GM18868 (cell line): ENCODE measurements at regions not wholly inside any gene's neighbourhood (a gene's known extent, or its start where the extent isn't known, plus 50 kb on each side); places are given as distances from the start of the nearest gene placed in this dataset.
"Not testable (repeated sequence)": the region's sequence is repeated elsewhere in the genome, so short reads cannot be mapped to it uniquely, and the experiment has no call there.

ENCODE experiments used
- ATAC-seq: cut with Tn5 transposase; IDR thresholded peaks from one replicate; pipeline ENCODE4 v1.9.1; 2021; ENCODE audit warnings: mild to moderate bottlenecking, moderate library complexity; ENCODE audit not compliant: unreplicated experiment

DNA sequence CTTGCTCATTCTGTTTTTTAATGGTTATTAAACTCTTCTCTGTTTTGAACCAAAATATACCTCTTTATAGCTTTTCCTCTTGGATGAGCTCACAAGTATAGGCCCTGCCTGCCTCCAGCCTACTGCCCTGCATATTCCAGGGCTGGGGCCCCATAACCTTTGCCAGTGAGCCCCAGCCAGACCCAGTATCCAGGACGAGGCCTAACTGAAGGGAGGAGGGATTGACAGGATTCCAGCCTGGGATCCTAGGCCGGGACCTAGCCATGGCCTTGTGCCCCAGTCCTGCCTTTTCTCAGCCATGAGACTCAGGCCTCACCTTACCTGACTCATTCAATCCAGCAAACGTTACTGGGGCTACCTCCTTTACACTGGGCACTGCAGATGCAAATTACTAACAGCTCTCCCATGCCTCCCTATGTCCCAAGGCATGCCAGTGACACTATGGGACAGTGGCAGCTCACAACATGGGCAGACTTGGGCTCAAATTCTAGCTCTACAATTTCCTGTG lies 159.2 kb downstream of the DDX1 start:
- no peak for ATAC-seq

DNA sequence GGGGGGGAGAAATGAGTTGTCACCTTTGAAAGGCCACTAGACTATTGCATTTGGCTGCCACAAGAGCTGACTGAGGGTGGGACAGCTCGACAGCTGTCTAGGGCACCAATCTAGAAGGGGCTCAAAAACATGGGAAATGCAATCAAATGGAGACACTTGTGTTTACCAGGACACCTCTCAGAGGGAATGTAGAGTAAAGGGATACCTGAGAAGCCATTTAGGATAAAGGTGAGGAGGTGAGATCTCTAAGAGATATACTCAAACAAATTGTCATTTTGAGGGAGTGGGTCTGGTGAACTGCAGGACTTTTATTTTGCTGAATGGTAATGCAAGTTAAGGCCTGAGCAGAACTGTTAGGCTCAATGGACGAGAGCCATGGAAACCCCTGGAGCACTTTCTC lies 159.8 kb downstream of the DDX1 start:
- no peak for ATAC-seq

DNA sequence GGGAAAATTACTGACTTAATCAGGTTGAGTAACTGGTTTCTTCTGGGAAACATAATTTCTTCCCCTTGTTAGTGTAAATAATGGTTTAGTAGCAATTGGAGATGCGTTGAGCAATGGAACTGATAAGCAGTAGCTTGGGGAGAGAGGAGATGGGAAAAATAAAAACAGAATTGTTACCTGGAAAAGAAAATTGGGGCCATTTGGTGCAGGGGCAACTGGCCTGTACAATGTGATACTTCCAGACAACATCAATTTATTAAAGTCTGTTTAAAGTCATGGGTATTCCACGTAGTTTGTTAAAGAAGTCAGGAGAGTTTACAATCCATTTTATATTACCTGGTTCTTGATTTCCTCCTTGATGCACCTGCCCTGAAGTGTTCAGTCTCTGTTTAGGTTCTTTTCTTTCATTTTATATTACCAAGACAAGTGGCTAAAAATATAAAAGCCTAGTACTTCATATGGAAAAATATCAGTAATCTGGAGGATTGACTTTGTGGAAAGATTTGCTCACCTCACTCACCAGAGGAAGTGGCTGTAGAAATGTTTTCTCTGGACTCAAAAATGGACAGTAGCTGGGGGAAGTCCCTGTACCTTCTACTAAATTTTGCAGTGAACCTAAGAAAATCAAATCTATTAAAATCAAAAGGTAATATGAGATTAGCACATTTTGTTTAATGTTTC lies 161.0 kb downstream of the DDX1 start:
- no peak for ATAC-seq

DNA sequence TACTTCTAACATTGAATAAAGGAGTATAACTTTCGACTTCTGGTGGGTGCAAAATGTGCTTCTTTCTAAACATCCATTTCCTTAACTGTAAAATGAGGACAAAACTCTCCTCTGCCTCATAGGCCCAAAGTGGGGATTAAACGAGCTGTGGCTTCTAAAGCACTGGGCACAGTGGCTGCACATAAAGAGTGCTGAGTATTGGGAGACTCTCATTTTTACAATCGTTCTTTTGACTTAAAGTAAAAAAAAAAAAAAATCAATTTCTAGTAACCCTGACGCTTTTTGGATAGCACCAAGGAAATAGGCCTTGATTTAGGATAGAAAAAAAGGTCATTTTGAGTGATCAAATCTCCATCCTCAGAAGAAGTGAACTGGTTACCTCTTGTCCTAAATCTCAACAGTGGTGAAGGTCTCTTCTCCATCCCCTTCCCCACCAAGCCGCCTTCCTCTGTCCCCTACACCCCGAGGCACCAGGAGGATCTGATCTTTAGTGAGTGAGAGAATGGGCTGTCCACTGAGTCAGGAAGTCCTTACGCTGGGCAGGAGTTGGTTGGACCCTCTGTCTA lies 161.6 kb downstream of the DDX1 start:
- no peak for ATAC-seq

DNA sequence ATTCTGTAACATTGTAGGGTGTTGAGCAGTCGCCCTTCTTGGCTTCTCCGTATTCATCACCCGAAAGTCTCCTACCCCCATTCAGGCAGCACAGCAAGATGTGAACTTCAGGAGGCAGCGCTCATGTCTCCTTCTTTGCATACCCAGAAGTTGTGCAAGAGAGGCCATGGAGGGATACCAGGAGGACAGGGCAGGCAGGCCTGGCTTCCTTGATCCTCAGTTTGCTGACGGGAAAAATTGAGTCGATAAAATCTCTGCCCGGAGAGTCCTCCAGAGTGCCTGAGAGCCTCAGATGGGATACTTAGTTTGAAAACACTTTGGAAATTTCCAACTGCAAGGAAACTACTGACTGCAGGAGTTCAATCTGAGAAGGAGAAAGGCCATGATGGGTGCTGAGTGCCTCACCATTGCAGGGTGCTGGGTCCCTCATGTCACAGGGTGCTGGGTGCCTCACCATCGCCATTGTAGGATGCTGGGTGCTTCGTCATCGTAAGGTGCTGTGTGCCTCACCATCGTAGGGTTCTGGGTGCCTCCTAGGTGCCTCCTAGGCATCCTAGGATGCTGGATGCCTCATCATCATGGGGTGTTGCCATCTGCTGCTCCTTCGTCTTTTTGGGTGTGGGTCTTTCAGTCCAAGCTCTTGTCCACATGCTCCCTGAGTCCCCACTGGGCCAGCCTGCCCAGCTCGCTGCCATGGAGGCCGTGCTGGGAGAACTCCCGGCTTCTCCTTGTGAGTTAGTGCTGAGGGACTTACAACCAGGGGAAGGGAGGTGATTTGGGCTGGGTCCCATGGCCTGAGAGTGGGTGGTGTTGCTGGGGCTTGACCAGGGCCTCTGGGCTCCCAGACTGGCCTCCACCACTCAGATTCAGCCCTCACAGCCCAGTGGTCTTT lies 162.4 kb downstream of the DDX1 start:
- ATAC-seq: no peak

DNA sequence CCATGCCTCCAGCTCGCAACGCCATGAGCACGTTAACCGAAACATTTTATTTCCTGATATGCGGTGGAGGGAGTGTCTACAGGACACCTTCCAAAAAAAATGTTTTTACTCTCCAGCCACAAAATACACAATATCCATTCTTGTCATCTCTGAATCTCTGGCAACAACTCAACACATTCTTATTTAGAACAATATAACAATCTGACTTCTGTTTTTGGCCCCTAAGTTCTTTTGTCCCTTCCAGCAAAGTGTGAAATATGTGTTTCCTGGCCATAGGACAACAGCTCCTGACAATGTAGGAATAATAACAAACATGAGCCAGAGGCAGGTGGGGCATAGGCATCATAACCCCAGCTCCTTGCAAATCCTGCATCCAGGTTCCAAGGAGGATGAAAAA lies 163.0 kb downstream of the DDX1 start:
- ATAC-seq: no peak

DNA sequence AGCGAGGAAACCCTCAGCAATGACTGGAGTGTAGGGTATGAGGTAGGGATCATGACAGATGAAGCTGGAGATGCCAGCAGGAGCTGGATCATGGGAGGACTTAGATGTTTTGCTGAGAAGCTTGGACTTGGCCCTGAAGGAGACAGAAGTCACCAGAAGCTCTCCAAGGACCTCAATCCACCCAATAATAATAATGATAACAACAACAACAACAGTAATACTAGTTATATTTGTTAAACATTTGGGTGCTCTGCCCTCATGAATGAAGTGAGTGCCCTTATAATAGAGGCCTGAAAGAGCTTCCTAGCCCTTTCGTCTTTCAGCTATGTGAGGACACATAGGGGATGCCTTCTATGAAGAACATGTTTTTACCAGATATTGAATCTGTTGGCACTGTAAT lies 163.9 kb downstream of the DDX1 start:
- no peak for ATAC-seq

DNA sequence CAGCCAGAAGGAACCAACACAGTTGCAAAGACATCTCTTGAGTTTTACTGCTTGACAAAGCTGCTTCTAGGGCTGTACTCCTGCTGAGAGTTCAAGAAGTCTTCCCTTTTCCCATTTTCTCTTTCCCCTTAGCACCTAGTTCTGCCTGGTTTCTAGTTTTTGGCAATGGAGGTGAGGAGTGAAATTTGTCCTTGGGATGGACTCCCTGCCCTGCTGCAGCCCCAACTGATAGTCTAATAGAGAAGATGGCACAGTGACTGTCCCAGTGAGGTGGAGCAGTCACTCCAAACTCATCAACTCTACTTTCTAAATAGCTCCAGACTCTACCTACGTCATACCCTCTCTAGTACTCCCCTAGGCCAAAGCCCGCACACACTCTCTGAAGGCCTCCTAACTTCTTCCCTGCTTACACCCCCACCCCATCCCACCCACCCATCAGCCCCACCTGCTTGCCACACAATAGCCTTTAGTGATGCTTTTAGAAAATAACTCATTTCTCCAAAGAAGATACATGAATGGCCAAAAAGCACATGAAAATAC lies 164.4 kb downstream of the DDX1 start:
- no peak for ATAC-seq

DNA sequence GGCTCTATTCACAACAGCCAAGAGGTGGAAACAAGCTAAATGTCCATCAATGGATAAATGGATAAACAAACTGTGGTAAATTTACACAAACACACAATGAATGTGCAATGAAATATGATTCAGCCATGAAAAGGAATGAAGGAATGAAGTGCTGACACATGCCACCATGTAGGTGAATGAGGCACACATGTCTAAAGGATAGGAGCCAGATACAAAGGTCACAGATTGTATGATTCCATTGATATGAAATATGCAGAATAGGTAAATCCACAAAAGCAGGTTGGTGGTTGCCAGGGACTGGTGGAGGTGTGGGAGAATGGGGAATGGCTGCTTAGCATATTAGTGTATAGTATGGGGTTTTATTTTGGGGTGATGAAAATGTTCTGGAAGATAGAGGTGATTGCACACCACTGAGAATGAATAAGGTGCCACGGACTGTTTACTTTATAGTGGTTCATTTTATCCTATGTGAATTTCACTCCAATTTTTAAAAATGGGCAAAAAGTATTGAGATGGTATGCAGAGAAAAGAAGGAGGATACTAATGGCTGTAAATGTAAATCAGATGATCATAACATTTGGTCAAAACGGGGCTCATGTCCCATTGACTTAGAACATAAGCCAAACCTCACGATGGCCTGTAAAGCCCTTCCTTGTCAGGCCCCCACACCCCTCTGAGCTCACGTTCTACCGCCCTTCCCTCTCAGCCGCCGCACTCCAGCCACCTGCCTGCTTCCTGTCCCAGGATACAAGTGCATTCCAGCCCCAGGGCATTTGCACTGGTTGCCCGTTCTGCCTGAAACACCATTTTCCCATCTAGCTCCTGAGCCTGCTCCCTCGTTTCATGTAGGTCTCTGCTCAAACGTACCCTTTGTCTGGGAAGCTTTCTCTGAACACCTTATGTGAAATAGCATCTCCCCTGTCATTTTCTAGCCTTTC lies 165.5 kb downstream of the DDX1 start:
- no peak for ATAC-seq

DNA sequence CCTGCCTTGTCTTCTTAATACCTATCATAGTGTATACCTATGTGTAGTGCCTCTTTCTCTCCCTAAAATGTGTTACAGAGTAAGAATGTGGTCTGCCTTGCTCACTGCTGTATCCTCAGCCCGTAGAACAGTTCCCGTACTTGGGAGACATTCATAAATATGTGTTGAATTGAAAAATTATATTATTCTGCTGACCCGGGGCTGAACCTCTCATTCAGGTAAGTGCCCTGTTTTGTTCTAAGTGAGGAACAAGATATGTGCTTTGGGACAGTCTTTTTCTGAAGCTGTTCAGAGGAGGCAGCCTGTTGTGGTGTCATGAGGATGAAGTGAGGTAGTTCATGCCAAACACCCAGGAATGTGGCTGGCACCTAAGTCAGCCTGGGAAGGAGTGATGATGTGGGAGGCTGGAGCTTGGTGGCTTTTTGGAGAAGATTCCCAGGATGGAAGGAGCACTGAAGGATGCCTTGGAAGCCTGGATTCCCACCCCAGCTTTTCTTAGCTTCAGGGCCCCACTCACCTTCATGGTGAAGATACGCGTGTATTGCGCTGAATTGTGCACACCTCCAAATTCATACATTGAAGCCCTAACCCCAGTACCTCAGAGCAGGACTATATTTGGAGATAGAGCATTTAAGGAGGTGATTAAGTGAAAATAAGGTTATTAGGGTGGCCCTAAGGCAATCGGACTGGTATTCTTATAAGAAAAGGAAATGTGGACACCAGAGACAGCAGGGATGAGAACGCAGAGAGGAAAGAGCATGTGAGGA lies 166.3 kb downstream of the DDX1 start:
- ATAC-seq: no peak

DNA sequence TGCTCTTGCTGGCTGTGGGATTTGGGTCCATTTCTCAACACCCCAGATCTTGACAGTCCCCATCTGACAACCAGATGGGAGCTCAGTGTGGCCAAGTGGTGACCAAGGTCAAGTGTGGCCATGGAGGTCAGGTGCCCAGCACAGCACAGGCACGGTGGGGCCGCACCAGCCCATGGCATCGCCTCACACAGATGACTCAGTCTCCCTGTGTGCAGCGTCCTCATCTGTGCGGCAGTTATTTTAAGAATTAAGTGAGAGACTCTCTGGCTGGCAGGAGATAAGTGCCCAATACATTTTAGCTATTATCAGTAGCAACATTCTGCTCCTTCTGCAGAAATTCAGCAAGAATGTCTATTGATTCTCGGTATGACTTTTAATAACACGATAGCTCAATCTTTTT lies 167.2 kb downstream of the DDX1 start:
- no peak for ATAC-seq

DNA sequence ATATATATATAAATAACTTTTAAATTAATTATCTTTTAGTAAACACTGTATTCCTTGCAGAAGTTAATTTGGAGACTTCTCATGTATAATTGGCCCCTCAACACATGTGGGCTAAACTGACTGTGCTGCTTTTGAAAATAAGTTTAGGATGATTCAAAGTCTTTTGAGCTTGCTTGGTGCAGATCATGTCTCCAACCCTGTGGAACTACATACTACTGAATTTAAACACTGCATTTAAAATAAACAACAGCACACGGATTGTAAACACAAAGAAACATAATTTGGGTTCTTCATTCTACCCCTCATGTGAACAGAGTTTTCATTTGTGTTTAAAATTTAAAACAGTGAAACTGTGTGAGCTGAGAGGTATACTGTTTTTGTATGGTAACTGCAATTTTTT lies 167.7 kb downstream of the DDX1 start:
- ATAC-seq: no peak

DNA sequence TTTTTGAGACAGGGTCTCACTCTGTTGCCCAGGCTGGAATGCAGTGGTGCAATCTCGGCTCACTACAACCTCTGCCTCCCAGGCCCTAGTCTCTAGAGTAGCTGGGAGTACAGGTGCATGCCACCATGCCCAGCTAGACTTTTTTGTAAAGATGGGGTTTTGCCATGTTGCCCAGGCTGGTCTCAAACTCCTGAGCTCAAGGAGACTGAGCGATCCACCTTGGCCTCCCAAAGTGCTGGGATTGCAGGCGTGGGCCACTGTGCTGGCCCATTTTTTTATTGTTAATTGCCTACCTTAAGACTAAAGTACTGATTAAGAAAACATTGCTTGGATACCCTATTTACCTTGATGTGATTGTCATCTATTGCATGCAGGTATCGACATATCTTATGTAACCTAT lies 168.1 kb downstream of the DDX1 start:
- ATAC-seq: not testable (repeated sequence)

DNA sequence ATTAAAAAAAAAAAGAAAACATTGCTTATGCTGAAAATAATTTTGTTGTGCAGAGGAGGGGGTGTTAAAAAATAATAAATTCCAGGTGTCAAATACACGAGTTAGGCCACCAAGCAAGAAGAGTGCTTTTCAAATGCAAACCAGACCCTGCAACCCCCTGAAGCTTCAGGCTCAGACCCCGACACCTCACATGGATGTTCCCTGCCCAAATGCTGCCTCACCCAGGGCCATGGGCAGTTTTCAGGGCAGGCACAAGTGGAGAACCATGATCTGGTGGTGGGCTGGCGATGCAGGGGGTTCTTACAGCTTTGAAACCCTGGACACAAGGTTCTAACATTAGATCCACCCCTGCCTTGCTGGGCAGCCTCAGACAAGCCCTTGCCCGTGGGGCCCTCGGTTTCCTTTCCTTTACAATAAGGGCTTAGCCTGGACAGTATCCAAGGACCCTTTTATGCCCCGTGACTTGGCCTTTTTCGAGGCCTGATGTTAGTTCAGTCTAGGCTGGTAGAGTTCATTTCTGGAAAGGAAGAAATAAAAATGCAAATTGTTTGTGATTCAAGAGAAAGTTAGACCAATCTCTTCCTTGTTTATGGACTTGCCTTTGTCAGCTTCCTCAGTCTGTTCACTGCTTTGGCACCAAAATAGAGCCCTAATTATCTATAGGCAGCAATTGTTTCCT lies 168.7 kb downstream of the DDX1 start:
- ATAC-seq: no peak

DNA sequence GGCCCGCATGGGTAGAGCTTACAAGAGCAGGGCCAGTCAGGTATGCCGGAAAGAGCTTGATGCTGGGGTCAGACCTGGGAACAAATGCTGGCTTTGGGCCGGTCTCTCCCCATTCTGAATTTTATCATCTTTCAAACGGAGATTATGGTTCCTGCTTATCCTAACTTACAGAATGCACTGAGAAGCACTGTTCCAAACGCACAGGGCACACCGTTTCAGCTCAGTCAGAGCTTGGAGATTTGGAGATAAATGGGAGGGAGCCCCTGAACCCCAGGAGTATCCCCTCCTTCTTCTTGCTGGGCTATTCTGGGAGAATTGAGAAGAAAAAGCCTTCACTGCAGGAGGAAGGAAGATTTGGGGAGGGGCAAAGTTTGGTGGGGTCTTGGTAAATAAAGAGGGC lies 169.4 kb downstream of the DDX1 start:
- no peak for ATAC-seq

DNA sequence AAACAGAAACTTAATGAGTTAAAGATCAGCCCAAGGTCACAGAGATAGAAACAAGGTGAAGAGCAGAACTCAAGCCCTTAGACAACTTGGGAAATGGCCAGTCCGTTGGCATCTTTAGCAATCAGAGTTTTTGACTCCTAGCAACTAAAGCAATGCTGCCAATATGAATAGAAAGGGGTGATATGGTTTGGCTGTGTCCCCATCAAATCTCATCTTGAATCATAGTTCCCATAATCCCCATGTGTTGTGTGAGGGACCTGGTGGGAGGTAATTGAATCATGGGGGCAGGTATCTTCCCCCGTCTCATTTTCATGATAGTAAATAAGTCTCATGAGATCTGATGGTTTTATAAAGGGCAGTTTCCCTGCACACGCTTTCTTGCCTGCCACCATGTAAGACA lies 170.2 kb downstream of the DDX1 start:
- ATAC-seq: no peak

DNA sequence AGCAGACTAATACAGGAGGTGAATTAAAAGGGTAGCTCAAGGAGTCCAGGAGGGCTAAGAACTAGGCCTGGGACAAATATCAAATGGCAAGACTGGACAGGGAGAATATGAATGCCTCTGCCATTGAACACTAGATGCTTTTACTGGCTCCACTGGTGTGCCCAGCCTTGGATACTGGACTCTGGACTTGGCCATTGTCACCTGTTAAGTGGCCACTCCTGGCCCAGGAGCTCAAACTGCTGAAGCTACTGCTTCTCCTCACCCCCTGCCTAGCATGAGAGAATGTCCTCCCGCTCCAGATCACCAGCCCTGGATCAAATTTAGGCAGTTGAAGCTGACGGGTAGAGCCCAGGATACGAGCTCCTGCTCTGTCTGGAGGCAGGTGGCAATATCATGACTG lies 170.8 kb downstream of the DDX1 start:
- ATAC-seq: no peak

DNA sequence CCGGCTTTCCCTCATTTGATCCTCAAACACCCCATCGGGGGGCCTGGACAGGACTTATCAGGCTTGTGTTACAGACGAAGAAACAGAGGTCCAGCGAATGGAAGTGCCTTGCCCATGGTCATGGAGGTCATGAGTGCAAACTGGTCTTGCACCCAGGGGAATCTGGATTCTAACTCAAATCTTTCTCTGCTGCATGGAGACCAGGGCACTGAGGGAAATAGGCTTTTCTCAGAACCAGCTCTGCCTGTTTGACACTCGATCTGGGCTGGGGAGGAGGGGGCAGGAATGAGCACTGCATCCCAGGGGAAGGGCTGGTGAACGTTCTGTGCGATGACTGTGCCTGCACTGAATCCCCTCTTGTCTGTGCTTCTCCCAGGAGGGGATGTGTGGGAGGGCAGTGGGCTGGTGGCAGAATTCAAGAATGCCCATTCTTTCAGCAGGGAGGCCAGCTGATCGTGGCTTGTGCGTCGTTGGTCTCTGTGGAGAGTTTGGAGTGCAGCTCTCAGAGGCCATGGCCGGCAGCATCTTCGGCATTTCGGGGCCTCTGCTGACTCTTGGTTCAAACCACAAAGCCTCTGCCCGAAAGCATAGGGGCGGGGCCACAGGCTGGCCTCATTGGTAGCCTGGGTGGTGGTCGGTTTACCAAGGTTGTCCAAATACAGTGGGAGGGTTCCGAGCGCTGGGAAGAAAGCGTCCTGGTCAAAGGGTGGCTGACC lies 171.6 kb downstream of the DDX1 start:
- ATAC-seq: no peak
